ENCODE measurements at regions not wholly inside any gene's neighbourhood (a gene's known extent, or its start where the extent isn't known, plus 50 kb on each side); places are given as distances from the start of the nearest gene placed in this dataset.

DNA sequence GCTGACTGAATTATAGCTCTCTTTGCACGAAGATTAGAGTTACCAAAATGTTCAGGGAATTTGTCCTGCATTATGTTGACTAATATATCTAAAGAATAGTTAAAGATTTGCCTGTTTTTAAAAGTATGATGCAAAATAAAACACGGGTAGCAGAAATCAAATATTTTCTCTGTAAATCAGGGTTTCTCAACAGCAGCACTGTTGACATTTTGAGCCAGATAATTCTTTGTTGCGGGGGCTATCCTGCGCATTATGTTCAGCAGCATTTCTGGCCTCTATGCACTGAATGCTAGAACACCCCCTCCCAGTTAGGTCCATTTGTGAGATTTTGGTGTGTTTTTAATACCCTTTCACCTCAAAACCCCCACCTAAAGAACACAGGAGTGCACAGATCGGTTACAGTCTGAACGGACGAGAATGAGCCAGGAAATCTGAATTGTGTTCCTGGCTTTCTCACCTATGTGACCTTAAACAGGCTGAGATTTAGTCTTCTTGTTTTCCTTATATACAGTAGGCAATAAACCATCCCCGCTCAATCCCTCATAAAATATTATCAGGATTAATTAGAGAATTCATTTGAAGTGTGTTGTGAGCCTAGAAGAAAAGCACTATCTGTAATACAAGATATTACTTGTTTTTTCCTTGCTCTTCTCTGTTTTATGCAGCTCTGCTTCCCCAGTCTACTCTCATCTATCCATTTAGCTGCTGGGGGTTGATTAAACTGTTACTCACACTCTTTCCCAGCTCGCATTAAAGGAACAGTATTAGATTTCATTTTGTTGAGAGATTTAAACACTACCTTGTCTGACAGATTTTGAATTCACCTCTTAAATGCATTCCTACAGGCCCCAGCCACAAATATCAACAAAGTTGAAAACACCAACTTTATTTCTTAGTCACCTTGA is 247.5 kb upstream of the GOLIM4 start:
- no peaks in the 10 kb centered on the region for H3K9me3 ChIP-seq (ENCODE audit: insufficient read depth, low read length)
- no peak overlapping the region for H3K9ac ChIP-seq (ENCODE audit: low read length)
- no peaks in the 10 kb centered on the region for H3K36me3 ChIP-seq (ENCODE audit: low read length)
- no peak overlapping the region for H3K4me2 ChIP-seq (ENCODE audit: low read depth, low read length, poor library complexity, severe bottlenecking)
- H3K4me3 ChIP-seq (ENCODE audit: insufficient read depth, low read length, poor library complexity, severe bottlenecking) = no peak overlapping the region
- H3K27ac ChIP-seq (ENCODE audit: low read depth, low read length) = no peak overlapping the region
- H3K79me2 ChIP-seq (ENCODE audit: insufficient read depth, low read length) = no peaks in the 10 kb centered on the region
- no peak overlapping the region for H2AFZ ChIP-seq (ENCODE audit: low read depth, low read length, severe bottlenecking)
- H3K9me2 ChIP-seq (replicated peaks; ENCODE audit: insufficient read depth, low read length) = no peaks in the 10 kb centered on the region
- H3F3A ChIP-seq (ENCODE audit: insufficient read depth) = no peaks in the 10 kb centered on the region
- TF ChIP-seq, protein P1, sequence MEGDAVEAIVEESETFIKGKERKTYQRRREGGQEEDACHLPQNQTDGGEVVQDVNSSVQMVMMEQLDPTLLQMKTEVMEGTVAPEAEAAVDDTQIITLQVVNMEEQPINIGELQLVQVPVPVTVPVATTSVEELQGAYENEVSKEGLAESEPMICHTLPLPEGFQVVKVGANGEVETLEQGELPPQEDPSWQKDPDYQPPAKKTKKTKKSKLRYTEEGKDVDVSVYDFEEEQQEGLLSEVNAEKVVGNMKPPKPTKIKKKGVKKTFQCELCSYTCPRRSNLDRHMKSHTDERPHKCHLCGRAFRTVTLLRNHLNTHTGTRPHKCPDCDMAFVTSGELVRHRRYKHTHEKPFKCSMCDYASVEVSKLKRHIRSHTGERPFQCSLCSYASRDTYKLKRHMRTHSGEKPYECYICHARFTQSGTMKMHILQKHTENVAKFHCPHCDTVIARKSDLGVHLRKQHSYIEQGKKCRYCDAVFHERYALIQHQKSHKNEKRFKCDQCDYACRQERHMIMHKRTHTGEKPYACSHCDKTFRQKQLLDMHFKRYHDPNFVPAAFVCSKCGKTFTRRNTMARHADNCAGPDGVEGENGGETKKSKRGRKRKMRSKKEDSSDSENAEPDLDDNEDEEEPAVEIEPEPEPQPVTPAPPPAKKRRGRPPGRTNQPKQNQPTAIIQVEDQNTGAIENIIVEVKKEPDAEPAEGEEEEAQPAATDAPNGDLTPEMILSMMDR (IDR thresholded peaks at IDR 0.05; ENCODE audit: insufficient read depth, low read length, poor library complexity, severe bottlenecking) = no peak
- TF ChIP-seq EZH2phosphoT487 (conservative IDR thresholded peaks at IDR 0.05; ENCODE audit: low read length) = no peak
- H3K27me3 ChIP-seq (ENCODE audit: low read length) = 0 out of 2 replicates have a peak, but pooled peaks cover 3% of the 10 kb centered on the region
- H4K20me1 ChIP-seq (ENCODE audit: low read depth, low read length) = no peaks in the 10 kb centered on the region

DNA sequence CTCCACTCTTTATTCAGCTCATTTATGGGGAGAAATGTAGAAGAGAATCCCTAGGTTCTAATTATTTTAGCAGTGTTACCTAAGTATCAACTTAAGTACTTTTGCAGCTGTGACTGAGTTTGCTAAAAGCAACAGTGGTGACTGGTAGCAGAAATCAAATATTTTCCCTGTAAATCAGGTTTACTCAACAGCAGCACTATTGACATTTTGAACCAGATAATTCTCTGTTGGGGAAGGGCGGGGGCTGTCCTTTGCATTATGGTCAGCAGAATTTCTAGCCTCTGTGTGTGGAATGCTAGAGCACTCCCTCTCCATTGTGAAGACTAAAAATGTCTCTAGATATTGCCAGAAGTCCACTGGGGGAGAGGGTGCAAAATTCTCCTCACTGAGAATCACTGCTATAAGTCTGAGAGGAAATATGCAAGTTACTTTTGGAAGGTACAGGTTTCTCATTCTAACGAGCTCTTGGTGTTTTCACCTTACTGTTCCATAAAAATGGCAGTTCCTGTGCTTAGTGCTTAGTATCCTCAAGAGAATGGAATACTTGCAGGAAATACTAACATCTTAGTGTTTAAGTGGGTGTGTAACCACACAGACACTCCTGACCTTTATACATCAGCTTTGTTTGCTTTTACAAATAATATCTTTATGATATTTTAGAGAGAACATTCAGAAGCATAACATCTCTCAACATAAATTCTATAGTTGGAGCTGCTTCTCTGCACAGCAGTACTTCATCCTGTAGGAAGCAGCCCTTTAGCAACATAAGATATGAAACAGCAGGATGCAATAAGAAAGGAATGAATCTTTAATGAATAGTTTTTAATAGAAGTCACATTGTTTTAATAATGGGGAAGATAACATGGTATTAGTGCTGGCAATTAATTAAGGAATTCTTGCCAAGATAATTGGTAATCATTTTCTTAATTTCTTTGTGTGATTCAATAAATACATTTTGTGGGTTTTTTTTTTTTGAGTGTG is 246.5 kb upstream of the GOLIM4 start:
- Histone ChIP-seq H4K20me1 (ENCODE audit: low read depth, low read length) (no peaks in the 10 kb centered on the region), H2AFZ (ENCODE audit: low read depth, low read length, severe bottlenecking) (no peak overlapping the region), H3K9me3 (ENCODE audit: insufficient read depth, low read length) (no peaks in the 10 kb centered on the region), H3K27me3 (ENCODE audit: low read length) (0 out of 2 replicates have a peak, but pooled peaks cover 3% of the 10 kb centered on the region), H3K27ac (ENCODE audit: low read depth, low read length) (no peak overlapping the region), H3K4me2 (ENCODE audit: low read depth, low read length, poor library complexity, severe bottlenecking) (no peak overlapping the region), H3F3A (ENCODE audit: insufficient read depth) (no peaks in the 10 kb centered on the region), H3K79me2 (ENCODE audit: insufficient read depth, low read length) (no peaks in the 10 kb centered on the region), H3K9me2 (replicated peaks; ENCODE audit: insufficient read depth, low read length) (no peaks in the 10 kb centered on the region), H3K4me3 (ENCODE audit: insufficient read depth, low read length, poor library complexity, severe bottlenecking) (no peak overlapping the region), H3K36me3 (ENCODE audit: low read length) (no peaks in the 10 kb centered on the region), H3K9ac (ENCODE audit: low read length) (no peak overlapping the region)
- TF ChIP-seq, protein P1 (IDR thresholded peaks at IDR 0.05; ENCODE audit: insufficient read depth, low read length, poor library complexity, severe bottlenecking) = no peak
- TF ChIP-seq EZH2phosphoT487 (conservative IDR thresholded peaks at IDR 0.05; ENCODE audit: low read length) = no peak

DNA sequence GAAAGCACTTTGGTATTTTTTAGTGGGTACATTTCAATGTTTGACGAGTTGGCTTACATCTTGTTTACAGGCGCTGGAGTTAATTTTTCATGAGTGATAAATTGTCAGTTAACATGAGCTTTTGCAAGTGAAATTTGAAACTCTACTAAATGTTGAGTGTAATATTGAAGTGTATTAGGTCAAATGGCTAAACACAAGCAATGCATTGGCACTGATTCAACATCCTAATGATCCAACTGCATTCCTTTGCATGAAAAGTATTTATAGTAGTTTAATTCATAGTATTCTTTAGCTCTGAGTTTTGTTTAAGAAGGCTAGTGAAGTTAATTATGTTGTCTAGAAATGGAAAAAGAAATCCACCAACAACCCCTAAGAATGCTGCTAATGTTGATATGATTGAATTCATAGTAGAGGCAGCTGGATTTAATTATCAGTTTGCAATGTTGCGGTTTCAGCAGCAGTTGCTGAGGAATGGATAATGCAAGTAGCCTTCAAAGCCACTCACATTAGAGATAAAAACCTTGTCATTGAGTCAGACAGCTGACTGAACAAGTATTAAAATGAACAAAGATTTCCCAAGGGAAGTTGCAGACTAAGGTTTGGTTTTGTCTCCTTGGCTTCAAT is 245.6 kb upstream of the GOLIM4 start:
- no peaks in the 10 kb centered on the region for H3K79me2 ChIP-seq (ENCODE audit: insufficient read depth, low read length)
- no peaks in the 10 kb centered on the region for H3K9me2 ChIP-seq (replicated peaks; ENCODE audit: insufficient read depth, low read length)
- H3K4me2 ChIP-seq (ENCODE audit: low read depth, low read length, poor library complexity, severe bottlenecking) = no peak overlapping the region
- no peak for TF ChIP-seq EZH2phosphoT487 (conservative IDR thresholded peaks at IDR 0.05; ENCODE audit: low read length)
- TF ChIP-seq, protein P1 (IDR thresholded peaks at IDR 0.05; ENCODE audit: insufficient read depth, low read length, poor library complexity, severe bottlenecking) = no peak
- no peak overlapping the region for H3K4me3 ChIP-seq (ENCODE audit: insufficient read depth, low read length, poor library complexity, severe bottlenecking)
- H3K9me3 ChIP-seq (ENCODE audit: insufficient read depth, low read length) = no peaks in the 10 kb centered on the region
- H3K9ac ChIP-seq (ENCODE audit: low read length) = no peak overlapping the region
- no peak overlapping the region for H2AFZ ChIP-seq (ENCODE audit: low read depth, low read length, severe bottlenecking)
- no peaks in the 10 kb centered on the region for H3F3A ChIP-seq (ENCODE audit: insufficient read depth)
- no peak overlapping the region for H3K27ac ChIP-seq (ENCODE audit: low read depth, low read length)
- H4K20me1 ChIP-seq (ENCODE audit: low read depth, low read length) = no peaks in the 10 kb centered on the region
- 0 out of 2 replicates have a peak, but pooled peaks cover 3% of the 10 kb centered on the region for H3K27me3 ChIP-seq (ENCODE audit: low read length)
- H3K36me3 ChIP-seq (ENCODE audit: low read length) = no peaks in the 10 kb centered on the region
